Activated CD4-positive, alpha-beta T cell treated with anti-CD3 and anti-CD28 coated beads for 1 hour (primary cell): ENCODE measurements at regions not wholly inside any gene's neighbourhood (a gene's known extent, or its start where the extent isn't known, plus 50 kb on each side); places are given as distances from the start of the nearest gene placed in this dataset.
"Not testable (repeated sequence)": the region's sequence is repeated elsewhere in the genome, so short reads cannot be mapped to it uniquely, and the experiment has no call there.

ENCODE experiments used
- DNase-seq: peaks from one replicate; pipeline ENCODE4 v3.0.0-alpha.2; 2020

DNA sequence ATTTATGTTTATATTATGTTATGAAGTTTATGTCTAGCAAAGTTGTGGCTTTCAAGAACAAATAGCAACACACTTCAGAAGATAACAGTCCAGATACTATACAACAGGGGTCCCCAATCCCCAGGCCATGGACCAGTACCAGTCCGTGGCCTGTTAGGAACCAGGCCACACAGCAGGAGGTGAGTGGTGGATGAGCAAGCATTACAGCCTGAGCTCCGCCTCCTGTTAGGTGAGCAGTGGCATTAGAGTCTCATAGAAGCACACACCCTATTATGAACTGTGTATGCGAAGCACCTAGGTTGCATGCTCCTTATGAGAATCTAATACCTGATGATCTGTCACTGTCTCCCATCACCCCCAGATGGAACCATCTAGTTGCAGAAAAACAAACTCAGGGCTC lies 159.0 kb upstream of the C14orf180 start:
- DNase-seq, result not testable (repeated sequence)

GRCh38 chr14:104420990-104421389 lies 158.6 kb upstream of the C14orf180 start:
- no peak for DNase-seq

DNA sequence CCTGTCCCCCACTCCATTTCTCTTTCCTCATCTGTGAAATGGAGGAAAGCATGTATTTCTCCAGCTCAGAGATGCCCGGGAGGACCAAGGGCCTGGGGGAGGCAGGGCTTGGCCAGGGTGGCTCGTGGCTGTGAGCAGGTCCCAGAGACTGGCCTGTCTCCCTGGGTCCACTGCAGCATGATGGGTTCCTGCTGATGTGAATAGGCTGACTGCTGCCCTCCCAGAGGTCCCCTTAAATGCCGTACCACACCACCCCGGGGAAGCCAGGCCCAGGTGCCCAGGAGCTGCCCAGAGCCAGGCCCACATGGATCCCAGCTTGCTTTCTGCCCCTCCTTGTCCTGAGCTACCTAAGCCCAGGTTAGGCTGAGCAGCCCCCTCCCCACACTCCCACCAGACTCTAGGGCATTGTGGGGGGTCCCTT lies 158.2 kb upstream of the C14orf180 start:
- DNase-seq, result no peak

GRCh38 chr14:104421892-104422828 lies 157.4 kb upstream of the C14orf180 start:
- no peak for DNase-seq

DNA sequence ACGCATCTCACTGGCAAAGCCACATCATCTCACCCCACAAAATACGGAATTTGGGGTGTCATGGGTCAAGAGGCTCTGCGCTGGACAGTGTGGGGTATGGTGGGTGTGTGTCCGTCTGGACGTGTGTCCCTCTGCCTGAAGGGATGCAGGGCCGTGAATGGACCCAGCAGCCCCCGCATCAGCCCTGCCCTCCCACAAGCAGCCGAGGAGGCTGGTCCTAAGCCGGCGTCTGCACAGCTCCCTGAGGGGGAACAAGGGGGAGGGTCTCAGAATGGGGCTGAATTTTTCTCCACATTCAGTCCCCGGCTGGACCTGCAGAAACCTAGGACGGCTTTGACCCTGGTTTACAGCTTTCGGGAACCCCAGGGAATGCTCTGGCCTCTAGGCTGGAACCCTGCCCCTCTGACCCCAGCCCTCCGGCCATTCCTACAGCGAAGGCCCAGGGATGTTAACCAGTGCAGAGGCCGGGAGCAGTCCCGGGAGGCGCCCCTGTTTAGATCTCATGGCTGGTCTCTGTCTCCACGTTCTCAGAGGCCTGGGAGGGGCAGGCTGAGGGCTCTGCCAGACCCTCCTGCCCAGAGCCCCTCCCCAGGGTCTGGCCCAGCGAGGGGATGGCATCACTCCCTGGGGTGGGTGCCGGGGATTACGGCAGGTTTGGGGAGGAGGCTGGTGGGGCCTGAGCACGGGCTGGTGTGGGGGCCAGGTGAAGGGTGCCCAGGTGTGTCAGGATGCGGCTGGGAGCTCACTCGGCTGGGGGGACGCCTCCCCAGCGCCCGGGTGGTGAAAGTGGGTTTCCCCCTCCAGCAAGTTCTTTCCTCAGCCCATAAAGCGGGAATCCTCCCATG lies 156.5 kb upstream of the C14orf180 start:
- no peak for DNase-seq

GRCh38 chr14:104423701-104424405 lies 155.7 kb upstream of the C14orf180 start:
- no peak for DNase-seq

DNA sequence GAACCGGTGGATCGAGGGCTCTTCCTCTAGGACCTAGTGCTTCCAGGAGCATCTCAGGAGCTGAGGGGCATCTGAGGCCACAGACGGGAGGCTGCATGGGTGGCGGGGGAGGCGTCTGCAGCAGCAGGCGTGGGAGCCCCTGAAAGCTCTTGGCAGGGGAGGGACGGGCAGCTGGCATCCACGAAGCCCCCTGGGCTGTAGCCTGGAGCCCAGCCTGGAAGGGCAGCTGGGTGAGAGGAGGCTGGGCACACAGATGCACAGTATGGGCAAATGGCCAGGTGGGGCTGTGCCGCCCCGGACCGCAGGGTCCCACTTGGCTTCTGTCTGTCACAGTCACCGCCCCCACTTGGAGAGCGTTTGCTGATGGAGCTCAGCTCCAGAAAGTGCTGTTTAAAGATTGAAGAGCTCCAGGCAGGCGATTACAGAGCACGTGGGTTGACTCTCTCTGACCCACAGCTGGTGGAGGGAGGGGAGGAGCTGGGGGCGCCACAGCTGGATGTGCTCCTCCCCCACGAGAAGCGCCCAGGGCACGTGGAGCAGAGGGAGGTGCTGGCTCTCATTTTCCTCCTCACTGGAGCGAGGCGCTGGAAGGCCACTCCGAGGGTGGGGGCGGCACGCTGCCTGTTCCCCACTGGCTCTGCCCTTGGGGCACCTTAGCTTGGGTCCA lies 155.0 kb upstream of the C14orf180 start:
- DNase-seq, result no peak

DNA sequence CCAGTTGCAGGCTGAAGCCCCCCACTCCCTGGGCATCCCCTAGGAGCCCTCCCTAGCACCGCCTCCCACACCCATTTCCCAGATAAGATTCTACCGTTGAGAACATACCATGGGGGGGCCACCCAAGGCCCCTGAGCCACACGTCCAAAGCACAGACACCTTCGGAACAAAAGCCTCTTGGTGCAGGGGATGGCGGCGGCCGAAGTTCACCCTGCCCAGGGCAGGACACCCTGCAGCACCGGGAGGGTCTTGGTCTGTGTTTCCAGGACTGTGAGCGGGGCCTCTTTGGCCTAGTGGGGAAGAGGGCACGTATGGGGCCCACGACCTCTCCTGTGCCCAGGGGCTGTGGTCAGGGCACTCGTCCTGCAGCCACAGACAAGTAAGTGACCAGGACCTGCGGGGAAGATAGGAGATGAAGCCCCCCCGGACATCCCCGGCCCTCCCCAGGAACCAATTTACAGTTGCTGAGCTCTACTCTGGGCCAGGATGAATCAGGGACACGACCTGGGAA lies 154.3 kb upstream of the C14orf180 start:
- no peak for DNase-seq

DNA sequence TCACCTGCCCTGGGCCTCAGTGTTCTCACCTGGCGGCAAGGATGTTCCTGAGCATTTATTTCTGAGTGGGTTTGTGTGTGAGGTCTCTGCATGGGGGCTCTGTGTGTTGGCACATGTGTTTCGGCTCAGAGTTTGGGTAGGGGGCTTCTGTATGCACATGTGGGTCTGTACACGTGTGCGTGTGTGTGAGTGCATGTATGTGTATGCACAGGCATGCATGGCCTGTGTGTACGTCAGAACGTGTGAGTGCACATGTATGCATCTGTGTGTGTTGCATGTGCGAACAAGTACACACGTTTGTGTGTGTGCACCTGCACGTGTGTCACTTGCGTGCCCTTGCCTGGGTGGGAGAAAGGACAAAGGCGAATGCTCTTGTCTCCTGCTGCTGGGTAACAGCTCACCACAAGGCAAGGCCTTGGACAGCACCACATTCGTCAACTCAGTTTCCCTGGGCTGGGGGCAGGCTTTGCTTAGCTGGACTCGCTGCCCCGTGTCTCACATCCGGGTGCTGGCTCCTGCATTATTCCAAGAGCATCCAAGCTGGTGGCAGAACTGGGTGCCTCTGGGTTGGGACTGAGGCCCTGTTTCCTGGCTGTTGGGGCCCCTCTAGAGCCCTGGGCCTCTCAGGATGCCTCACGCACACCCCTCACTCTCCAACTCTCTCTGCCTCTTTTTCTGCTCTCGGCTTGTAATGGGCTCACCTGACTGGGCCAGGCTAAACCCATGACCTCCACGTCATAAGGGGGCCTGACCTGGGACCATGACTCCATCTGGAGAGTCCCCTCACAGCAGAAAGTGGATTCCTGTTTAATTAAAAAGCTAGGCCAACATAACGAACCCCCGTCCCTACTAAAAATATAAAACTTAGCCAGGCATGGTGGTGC lies 153.6 kb upstream of the C14orf180 start:
- no peak for DNase-seq

DNA sequence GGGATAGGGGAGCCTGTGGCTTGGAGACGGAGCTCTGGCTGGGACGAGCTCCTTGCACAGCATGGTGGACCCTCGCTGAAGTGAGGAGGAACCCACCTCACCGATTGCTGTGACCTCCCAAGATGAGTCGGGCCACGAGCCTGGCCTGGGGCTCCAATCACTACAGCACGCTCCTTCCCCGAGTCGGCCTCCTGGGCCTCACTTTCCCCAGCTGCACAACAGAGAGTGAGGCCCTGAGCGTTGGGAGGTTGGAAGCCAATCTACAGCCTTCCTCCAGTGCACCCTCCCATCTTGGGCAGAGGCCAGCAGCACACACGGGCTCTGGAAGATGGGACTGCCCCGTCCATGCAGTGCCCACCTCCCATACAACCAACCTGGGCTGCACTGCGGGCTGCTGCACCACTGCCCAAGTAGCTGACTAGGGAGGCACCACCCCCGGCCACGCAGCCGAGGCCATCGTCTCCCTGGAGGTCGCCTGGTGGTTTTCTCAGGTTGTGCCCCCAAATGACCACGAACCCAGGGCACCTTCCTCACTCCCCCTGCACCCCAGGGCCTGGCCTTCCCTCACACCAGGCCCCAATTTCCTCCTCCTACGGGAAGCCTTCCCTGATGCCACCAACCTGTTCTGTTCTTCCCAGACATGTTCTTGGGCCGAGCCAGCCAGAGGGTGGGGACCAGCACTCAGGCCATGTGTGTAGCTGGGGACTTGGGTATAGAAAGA lies 152.3 kb upstream of the C14orf180 start:
- no peak for DNase-seq

GRCh38 chr14:104428333-104428851 lies 151.2 kb upstream of the C14orf180 start:
- DNase-seq, result no peak

GRCh38 chr14:104428860-104429259 lies 150.7 kb upstream of the C14orf180 start:
- DNase-seq, result no peak

- DNase-seq, result no peak
Observed at GRCh38 chr14:104429291-104429861, 150.2 kb upstream of the C14orf180 start.

GRCh38 chr14:104431351-104431928 lies 148.1 kb upstream of the C14orf180 start:
- no peak for DNase-seq

DNA sequence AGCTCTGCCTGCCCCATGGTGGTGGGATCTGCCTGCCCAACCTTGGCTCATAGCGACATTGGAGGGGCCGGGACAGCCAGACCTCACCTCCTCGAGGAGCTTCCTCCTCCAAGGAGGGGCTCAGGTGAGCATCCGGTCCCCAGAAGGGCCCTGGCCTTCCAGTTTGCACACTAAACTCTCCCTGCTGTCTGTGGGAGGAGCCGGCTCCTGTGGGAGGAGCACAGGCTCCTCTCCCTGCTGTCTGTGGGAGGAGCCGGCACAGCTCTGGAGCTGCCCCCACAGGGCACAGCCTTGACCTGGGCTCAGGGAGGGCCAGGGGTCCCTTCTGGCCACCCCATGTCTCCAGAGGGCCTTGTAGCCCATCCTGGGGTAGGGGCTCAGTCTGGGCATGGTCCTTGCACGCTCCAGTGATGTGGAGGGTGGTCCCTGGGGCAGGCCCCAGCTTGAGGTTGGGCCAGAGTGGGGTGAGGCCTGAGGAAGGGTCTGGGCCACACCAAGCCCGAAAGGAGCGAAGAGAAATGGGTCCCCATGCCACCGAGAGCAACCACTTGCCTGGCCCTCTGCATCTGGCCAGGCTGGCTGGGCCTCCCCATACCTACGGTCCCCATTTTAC lies 147.5 kb upstream of the C14orf180 start:
- DNase-seq, result no peak

DNA sequence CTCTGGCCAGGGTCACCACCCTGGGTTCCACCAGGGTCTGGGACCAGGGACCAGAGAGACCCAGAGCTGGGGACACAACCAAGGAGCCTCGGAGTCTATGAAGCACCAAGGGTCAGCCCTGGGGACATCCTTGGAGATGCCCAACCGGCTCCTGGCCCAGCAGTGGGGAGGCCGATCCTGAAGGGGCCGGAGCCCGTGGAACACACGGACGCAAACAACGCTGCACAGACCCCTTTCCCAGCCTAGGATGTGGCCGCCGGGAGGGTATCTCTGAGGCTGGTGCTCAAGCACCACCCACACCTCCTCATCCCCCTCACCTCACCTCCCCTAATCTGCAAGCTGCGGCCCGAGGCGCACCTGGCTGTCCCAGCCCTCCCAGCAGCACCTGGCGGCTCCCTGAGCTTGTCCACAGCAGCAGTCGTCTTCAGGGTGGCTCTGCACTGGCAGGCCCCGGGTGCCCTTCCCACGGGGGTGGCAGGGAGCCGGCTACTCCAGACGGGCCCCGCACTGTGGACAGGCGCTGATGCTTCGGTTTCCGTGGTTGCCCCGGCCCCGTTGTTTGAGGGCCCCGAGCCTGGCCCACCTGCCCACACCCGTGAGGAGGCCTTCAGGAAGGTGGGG lies 146.8 kb upstream of the C14orf180 start:
- DNase-seq, result no peak

DNA sequence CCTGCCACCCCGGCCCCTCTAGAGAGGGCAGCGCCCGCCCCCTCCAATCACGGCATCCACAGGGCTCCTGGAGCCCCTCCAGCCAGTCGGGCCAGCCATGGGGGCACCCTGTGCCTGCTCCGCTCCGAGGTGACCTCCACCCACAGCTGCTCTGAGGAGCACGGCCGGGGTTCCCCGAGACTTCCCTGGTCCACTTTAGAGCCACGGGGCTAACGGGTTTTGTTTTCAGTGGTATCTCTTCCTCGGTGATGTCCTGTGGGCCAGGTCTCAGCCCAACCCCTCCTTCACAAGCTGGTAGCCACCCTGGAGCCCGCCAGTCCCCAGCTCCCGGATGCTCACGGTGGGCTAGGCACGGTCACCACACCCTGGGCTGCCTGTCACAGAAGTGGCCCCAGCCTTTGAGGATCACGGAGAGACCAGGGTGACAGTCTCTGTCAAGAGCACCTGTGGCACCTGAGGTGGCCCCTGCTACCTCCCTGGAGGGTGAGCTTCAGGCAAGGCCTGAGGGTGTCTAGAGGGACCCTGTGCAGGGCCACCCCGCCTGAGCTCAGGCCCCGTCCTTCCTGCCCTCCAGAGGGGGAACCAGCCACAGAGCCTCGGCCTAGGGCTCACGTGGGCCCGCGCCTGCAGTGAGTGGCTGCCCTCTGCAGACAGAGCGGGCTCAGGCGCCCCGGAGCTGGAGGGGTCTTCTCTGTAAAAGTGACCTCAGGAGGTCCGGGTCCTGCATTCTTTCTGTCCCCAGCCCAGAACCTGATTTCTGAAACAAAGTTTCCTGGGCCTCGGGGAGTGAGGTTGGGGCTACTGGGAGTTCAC lies 146.0 kb upstream of the C14orf180 start:
- DNase-seq, result no peak
